Stimulated activated CD4-positive, alpha-beta T cell treated with anti-CD3 and anti-CD28 coated beads, Interleukin-12 subunit alpha, Interleukin-12 subunit beta, amount 100 ng/mL, for 24 hours (primary cell): ENCODE measurements at regions not wholly inside any gene's neighbourhood (a gene's known extent, or its start where the extent isn't known, plus 50 kb on each side); places are given as distances from the start of the nearest gene placed in this dataset.

Experiments used
- DNase-seq, 2 experiments: peaks; one replicate each; pipeline ENCODE4 v3.0.0-alpha.2; 2020; ENCODE audit warnings: low read depth in 2 of 2

GRCh38 chr16:89027281-89027680 lies 50.3 kb upstream of the CBFA2T3 start:
- DNase-seq = no peak

- DNase-seq = peak; percentile 20 to 38
These were observed 55.0 kb upstream of the CBFA2T3 start for GRCh38 chr16:89031715-89032659.

GRCh38 chr16:89033304-89033703 lies 56.3 kb upstream of the CBFA2T3 start:
- no peak for DNase-seq

DNA sequence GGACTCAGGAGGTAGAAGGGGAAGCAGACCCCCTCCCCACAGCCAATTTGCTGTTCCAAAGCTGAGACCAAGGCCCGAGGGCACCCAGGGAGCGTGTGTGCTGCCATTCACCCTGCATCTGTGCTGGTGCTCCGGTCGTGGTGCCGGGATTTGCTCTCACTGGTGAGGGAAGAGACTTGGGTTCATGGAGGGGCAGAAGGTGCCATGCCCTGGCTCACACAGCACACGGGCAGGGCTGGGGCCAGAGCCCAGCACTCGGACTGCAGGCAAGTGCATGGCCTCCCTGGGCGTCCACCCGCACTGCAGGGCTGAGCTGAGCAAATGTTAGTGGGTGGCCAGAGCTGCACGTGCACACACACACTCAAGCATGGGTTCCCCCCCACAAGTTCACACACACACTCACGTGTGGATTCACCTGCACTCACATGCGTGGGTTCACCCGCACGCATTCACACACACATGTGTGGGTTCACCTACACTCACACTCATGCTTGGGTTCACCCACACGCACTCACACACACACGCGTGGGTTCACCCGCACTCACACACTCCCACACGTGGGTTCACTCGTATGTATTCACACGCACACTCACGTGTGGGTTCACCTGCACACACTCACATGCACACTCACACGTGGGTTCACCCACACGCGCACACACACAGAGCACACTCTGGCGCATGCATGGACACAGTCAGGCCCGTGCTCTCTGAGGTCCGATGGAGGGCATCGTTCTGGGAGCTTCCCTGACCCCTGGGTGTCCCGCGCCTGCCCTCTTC lies 57.0 kb upstream of the CBFA2T3 start:
- DNase-seq = no peak

DNA sequence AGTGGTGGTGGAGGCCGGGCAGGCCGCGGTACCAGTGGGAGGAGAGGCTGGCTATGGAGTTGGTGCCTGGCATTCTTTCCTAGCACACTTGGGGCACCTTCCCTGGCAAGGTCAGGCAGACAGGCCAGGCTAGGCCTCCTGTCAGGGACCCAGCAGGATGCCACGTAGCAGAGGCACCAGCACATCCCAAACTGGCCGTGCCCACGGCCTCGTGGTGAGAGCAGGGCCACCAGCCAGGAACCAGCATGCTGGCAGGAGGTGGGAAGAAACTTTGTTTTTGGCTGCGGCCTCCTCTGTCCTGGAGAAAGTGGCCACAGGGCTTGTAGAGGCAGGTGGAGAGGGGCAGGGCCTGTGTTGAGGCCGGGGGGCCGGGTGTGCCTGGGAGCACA lies 57.6 kb upstream of the CBFA2T3 start:
- DNase-seq = no peak

GRCh38 chr16:89034971-89035668 lies 58.1 kb upstream of the CBFA2T3 start:
- no peak for DNase-seq

GRCh38 chr16:89035669-89036570 lies 57.7 kb upstream of the ACSF3 start:
- DNase-seq = no peak

- no peak for DNase-seq
These were observed 56.9 kb upstream of the ACSF3 start for GRCh38 chr16:89036776-89037175.

DNA sequence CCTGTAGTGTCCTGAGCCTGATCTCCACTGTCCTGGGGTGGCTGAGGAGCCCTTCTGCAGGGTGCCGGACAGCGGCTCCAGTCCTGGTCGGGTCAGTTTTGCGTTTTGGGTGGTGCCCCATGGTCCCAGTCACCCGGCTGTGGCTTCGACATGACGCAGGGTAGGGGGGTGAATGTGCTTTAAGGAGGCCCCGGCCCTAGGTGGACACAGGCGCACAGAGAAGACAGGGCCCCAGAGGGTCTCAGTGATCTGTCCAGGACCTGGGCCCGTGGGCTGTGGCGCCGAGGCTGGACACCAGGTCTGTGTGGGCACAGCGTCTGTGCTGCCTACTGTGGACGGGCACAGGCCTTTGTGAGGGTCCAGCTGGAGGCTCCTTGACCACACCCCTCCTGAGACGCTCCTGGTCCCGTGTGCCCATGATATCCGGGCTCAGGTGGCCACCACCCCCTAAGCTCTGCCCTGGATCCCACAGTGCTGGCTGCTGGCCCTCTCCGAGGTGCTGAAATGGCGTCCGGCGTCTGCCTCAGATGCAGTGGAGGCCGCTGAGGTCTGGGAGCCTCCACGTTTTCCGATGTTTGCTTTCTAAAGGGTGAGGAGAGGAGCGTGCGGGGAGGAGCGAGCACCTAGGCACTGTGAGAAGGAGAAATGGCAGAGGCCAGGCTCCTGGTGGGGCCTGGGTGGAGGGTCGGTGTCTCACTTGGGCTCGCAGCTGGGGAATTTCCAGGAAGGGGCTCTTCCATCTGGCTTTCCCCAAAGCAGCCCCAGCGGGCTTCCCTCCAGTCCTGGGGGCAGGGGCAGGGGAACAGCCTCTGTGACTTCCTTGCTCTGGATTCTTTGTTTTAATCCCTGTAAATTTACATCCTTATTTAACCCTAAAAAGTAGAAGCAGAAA lies 56.1 kb upstream of the ACSF3 start:
- DNase-seq = no peak

- no peak for DNase-seq
These were observed 55.4 kb upstream of the ACSF3 start for GRCh38 chr16:89038221-89038721.

DNA sequence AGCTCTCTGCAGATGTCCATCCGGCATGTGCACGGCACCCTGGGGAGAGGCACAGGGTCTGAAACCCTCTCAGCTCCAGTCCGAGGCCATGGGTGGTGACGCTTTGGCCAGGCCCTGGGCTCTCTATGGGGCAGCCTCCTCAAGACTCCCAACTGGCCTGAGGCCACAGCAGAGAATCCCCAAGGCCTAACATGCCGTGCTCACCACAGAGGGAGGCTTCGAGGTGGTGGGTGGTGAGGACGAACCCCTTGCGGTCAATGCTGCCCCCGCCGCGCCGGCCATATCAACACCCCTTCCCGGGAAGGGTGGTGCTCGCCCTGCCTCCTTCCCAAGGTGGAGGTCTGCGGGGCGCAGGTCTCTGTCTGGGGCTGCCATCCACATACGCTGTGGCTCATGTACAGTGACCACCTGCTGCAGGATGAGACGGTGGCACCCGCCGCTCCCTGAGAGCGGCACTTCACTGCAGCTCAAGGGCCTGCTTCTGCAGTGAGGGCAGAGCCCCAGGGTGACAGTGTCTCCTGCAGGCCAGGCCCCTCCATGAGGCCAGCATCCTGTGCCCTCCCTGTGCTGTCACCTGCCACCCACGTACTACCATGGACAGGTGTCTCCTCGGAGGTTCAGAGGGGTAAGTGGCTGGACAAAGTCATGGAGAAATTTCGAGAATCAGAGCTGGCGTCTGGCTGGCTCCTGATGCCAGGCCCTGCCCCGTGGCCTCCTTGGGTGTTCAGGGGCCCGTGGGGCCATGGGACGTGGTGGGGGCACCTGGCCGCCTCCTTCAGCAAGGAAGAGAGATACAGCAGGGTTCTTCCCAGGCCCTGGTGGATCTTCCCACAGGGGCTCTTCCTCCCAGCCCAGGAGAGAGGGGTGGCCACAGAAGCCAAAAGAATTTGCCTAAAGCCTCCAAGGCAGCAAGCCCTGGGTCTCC lies 54.6 kb upstream of the ACSF3 start:
- DNase-seq = no peak

DNA sequence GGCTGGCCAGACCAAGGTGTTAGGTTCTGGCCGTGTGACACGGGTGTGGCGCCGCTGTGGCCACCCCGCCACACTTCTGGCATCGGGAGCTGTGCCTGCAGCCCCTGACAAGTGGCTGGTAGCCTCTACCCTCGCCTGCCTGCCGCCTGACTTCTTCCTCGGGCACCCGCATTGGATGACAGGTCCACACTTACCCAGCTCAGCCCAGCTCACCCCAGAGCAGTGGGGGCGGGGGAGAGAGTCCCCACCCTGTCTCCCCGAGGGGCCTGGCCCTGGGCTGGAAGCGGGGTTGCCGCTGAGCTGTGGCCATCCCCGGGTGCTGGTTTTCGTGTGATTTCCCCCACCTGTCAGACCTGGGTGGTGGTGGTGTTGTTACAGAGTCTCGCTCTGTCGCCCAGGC lies 53.9 kb upstream of the ACSF3 start:
- DNase-seq = no peak

- no peak for DNase-seq
These were observed 53.3 kb upstream of the ACSF3 start for GRCh38 chr16:89040391-89040790.

GRCh38 chr16:89040861-89041570 lies 52.6 kb upstream of the ACSF3 start:
- DNase-seq = no peak

- DNase-seq = no peak
These were observed 51.8 kb upstream of the ACSF3 start for GRCh38 chr16:89041571-89042481.

DNA sequence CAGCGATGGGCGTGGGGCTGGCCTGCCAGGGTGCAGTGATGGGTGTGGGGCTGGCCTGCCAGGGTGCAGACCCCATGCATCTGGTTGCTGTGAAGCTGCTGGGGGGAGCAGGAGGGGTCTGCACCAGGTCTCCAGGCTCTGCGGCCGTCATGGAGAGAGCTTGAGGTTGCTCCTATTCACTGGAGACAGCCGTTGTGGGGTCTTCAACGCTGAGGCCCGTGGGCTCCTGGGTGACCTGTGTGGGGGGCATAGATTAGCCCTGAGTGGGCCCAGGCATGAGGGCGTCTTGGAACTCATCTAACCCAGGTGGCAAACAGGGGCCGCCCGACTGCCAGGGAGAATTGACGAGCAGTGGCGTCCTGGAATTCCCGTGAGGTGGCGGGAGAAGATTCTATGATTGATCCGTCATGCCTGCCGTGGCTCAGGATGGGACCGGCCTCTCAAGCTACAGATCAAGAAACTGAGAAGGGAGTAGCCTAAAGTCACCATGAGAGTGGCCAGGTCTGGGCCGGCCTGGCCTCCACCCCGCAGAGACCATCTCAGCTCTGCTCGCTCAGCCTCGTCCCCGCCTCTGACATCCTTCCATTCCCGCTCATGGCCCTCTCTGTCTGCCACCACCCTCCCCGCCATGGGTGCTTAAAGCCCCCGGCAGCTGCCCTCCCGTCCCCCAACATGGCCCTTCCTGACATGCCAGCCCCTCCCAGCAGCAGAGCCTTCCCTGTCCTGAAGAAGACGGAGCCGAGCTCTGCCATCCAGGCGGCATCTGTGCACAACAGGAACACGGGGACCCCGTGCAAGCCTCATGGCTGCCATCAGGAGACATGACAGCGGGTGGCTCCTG lies 50.7 kb upstream of the ACSF3 start:
- no peak for DNase-seq
